ENCODE measurements at regions not wholly inside any gene's neighbourhood (a gene's known extent, or its start where the extent isn't known, plus 50 kb on each side); places are given as distances from the start of the nearest gene placed in this dataset.
"Not testable (repeated sequence)": the region's sequence is repeated elsewhere in the genome, so short reads cannot be mapped to it uniquely, and the experiment has no call there.

- no peak for DNase-seq
Measured at GRCh38 chr5:104096451-104096850, 533.9 kb upstream of the NUDT12 start.

GRCh38 chr5:104095527-104095926 lies 532.9 kb upstream of the NUDT12 start:
- DNase-seq: no peak

- no peak for DNase-seq
Measured at GRCh38 chr5:104088876-104089778, 526.5 kb upstream of the NUDT12 start.

- no peak for DNase-seq
Measured at GRCh38 chr5:104084896-104085295, 522.3 kb upstream of the NUDT12 start.

GRCh38 chr5:104082754-104083153 lies 520.2 kb upstream of the NUDT12 start:
- DNase-seq: no peak

GRCh38 chr5:104081232-104081631 lies 518.6 kb upstream of the NUDT12 start:
- no peak for DNase-seq

GRCh38 chr5:104080646-104081175 lies 518.1 kb upstream of the NUDT12 start:
- no peak for DNase-seq

GRCh38 chr5:104079861-104080645 lies 517.5 kb upstream of the NUDT12 start:
- DNase-seq: not testable (repeated sequence)

GRCh38 chr5:104071887-104072286 lies 509.3 kb upstream of the NUDT12 start:
- DNase-seq: no peak

GRCh38 chr5:104062621-104063377 lies 500.2 kb upstream of the NUDT12 start:
- no peak for DNase-seq

GRCh38 chr5:104061707-104062106 lies 499.1 kb upstream of the NUDT12 start:
- DNase-seq: no peak

- DNase-seq: no peak
Measured at GRCh38 chr5:104053353-104053649, 490.7 kb upstream of the NUDT12 start.

- no peak for DNase-seq
Measured at GRCh38 chr5:104052558-104053352, 490.2 kb upstream of the NUDT12 start.

- DNase-seq: no peak
Measured at GRCh38 chr5:104050436-104050835, 487.8 kb upstream of the NUDT12 start.

- DNase-seq: no peak
Measured at GRCh38 chr5:104049752-104050151, 487.2 kb upstream of the NUDT12 start.

GRCh38 chr5:104048231-104048630 lies 485.6 kb upstream of the NUDT12 start:
- DNase-seq: no peak

- DNase-seq: no peak
Measured at GRCh38 chr5:104045987-104046386, 483.4 kb upstream of the NUDT12 start.

- DNase-seq: not testable (repeated sequence)
Measured at GRCh38 chr5:104039871-104040270, 477.3 kb upstream of the NUDT12 start.

- not testable (repeated sequence) for DNase-seq
Measured at GRCh38 chr5:104037136-104037535, 474.5 kb upstream of the NUDT12 start.

- not testable (repeated sequence) for DNase-seq
Measured at GRCh38 chr5:104033186-104033585, 470.6 kb upstream of the NUDT12 start.

- DNase-seq: no peak
Measured at GRCh38 chr5:104024538-104024937, 461.9 kb upstream of the NUDT12 start.

- DNase-seq: no peak
Measured at GRCh38 chr5:104023739-104024138, 461.1 kb upstream of the NUDT12 start.

Data from activated gamma-delta T cell (primary cell).